Suprapubic skin (tissue), 4 donors: ENCODE measurements at regions not wholly inside any gene's neighbourhood (a gene's known extent, or its start where the extent isn't known, plus 50 kb on each side); places are given as distances from the start of the nearest gene placed in this dataset.

Experiments used
- DNase-seq, 2 donors: peaks; one replicate each; pipeline ENCODE4 v3.0.0-alpha.2; 2019; ENCODE audit warnings: low spot score in 2 of 2
- H3K27ac ChIP-seq: fragments of 200-600 bp; sonication (generic); one replicate; pipeline ENCODE4 v1.5.1; 2019
- H3K27me3 ChIP-seq: fragments of 200-600 bp; sonication (generic); one replicate; pipeline ENCODE4 v1.5.1; 2019
- H3K36me3 ChIP-seq: fragments of 200-600 bp; sonication (generic); one replicate; pipeline ENCODE4 v1.5.1; 2019
- H3K4me1 ChIP-seq: fragments of 200-600 bp; sonication (generic); one replicate; pipeline ENCODE4 v1.5.1; 2019
- H3K4me3 ChIP-seq: fragments of 200-600 bp; sonication (generic); one replicate; pipeline ENCODE4 v1.5.1; 2019; ENCODE audit warnings: mild to moderate bottlenecking
- H3K9me3 ChIP-seq: fragments of 200-600 bp; sonication (generic); one replicate; pipeline ENCODE4 v1.5.1; 2019
- CTCF ChIP-seq, 2 donors: fragments of 200-600 bp in 1 of 2; fragments of 450-650 bp in 1 of 2; sonication (generic) in 1 of 2; IDR thresholded peaks; one replicate each; pipeline ENCODE4 v1.5.1; 2016 to 2019; ENCODE audit warnings: antibody characterized with exemption in 2 of 2, mild to moderate bottlenecking in 1 of 2, moderate library complexity in 1 of 2
- EP300 ChIP-seq: sonication (generic); formaldehyde crosslinking; IDR thresholded peaks from one replicate; pipeline ENCODE4 v1.6.1; 2017; ENCODE audit warnings: antibody characterized with exemption
- POLR2A ChIP-seq, 2 donors: fragments of 450-650 bp; IDR thresholded peaks; one replicate each; pipeline ENCODE4 v1.6.1; 2017; ENCODE audit warnings: antibody characterized with exemption in 2 of 2, mild to moderate bottlenecking in 2 of 2, moderate library complexity in 2 of 2
- POLR2AphosphoS5 ChIP-seq, 3 donors: sonication (generic); formaldehyde crosslinking; IDR thresholded peaks; one replicate each; pipeline ENCODE4 v1.6.1; 2017; ENCODE audit warnings: antibody characterized with exemption in 3 of 3
- WGBS: methylation state at CpG from one replicate; pipeline ENCODE4 v1.1.5; 2018; 5-methylcytosine and 5-hydroxymethylcytosine counted together

GRCh38 chr4:91824773-91825172 lies 479.0 kb upstream of the GRID2 start:
- Histone ChIP-seq H3K36me3 (no peaks in the 10 kb centered on the region), H3K27me3 (no peaks in the 10 kb centered on the region), H3K9me3 (peaks cover 11% of the 10 kb centered on the region), H3K4me1 (no peaks in the 10 kb centered on the region), H3K27ac (no peak overlapping the region), H3K4me3 (no peak overlapping the region)
- WGBS = 60% methylated on average over 1 of the region's 1 CpG
- TF ChIP-seq CTCF (IDR thresholded peaks at IDR 0.05) (no peak), POLR2AphosphoS5 (IDR thresholded peaks at IDR 0.05) (no peak), EP300 (no peak), POLR2A (IDR thresholded peaks at IDR 0.05) (no peak)
- DNase-seq = no peak

GRCh38 chr4:91826186-91826585 lies 477.6 kb upstream of the GRID2 start:
- no peaks in the 10 kb centered on the region for H3K27me3 ChIP-seq
- no peak for TF ChIP-seq POLR2A (IDR thresholded peaks at IDR 0.05)
- TF ChIP-seq POLR2AphosphoS5 (IDR thresholded peaks at IDR 0.05) = no peak
- TF ChIP-seq CTCF (IDR thresholded peaks at IDR 0.05) = no peak
- no peak for TF ChIP-seq EP300
- H3K36me3 ChIP-seq = no peaks in the 10 kb centered on the region
- WGBS = 78% methylated on average over 2 of the region's 2 CpGs
- H3K27ac ChIP-seq = no peak overlapping the region
- DNase-seq = no peak
- H3K9me3 ChIP-seq = peaks cover 15% of the 10 kb centered on the region
- H3K4me3 ChIP-seq = no peak overlapping the region
- no peaks in the 10 kb centered on the region for H3K4me1 ChIP-seq

DNA sequence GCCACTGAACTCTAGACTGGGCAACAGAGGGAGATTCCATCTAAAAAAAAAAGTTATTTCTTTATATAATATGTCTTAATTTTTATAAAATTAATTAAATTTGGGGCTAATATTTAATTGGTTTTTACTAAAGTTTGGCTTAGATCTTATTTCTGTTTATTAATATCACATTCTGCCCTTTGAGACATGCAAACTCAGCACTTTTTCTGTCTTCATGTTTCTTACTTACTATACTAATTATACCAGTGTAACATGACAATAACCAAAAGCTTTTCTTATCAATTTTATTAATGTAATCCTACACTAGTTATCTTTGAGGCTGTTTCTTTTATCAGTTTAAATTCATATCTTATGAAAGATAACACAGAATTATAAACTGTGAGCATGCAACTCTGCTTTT lies 475.9 kb upstream of the GRID2 start:
- peaks cover 17% of the 10 kb centered on the region for H3K9me3 ChIP-seq
- DNase-seq = no peak
- H3K27ac ChIP-seq = no peak overlapping the region
- no peaks in the 10 kb centered on the region for H3K27me3 ChIP-seq
- TF ChIP-seq EP300 = no peak
- no peak for TF ChIP-seq CTCF (IDR thresholded peaks at IDR 0.05)
- TF ChIP-seq POLR2AphosphoS5 (IDR thresholded peaks at IDR 0.05) = no peak
- TF ChIP-seq POLR2A (IDR thresholded peaks at IDR 0.05) = no peak
- H3K36me3 ChIP-seq = no peaks in the 10 kb centered on the region
- no peaks in the 10 kb centered on the region for H3K4me1 ChIP-seq
- H3K4me3 ChIP-seq = no peak overlapping the region

DNA sequence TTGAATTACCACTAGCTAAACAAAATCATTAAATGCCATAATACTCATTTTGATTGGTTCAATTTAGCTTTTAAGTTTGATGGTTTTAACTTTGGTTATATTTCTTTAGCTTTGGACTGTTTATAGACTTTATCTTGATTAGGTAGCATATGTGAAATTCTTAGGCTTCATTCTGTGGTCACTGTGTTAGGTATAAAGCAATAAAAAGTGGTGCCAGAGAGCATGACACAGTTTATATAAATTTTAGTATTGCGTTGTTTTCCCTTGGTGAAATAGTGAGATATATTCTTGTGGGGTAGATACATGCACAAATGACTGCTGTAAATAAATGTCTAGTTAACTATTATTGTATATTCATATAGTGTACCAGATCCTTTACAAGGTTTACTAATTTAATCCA lies 474.2 kb upstream of the GRID2 start:
- TF ChIP-seq CTCF (IDR thresholded peaks at IDR 0.05) (no peak), EP300 (no peak), POLR2AphosphoS5 (IDR thresholded peaks at IDR 0.05) (no peak), POLR2A (IDR thresholded peaks at IDR 0.05) (no peak)

DNA sequence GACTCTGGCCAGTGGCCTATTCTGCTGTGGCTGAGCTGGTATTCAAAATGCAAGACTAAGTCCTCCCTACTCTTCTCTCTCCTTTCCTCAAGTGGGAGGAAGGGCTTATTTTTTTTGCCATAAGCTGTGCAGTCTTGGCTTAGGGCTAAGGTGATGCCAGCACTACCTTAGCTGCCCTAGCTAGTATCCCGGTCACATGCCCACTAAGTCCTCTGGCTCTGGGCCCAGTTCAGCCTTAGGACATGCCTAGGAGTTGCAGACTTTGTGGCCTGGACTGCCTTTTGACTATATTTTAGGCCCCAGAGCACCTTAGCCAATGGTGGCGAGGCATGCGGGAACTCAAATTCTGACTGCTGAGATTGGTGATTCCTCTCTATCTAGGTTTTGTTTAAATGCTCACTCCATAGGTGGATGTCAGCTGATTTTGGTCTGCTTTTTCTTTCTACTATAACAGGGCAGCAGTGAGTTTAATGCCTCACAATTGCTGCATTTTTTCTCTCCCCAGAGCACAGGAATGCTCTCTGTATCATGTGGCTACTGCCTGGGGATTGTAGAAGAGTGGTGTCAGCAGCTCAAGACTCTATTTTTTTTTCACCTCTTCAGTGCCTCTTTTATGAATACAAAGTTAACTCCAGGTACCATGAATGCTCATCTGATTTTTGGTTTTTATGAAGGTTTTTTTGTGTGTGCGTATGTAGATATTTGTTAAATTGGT lies 472.9 kb upstream of the GRID2 start:
- TF ChIP-seq EP300 (no peak), CTCF (IDR thresholded peaks at IDR 0.05) (no peak), POLR2A (IDR thresholded peaks at IDR 0.05) (no peak), POLR2AphosphoS5 (IDR thresholded peaks at IDR 0.05) (no peak)
- Histone ChIP-seq H3K9me3 (peaks cover 23% of the 10 kb centered on the region), H3K4me1 (no peaks in the 10 kb centered on the region), H3K36me3 (no peaks in the 10 kb centered on the region), H3K27ac (no peak overlapping the region), H3K27me3 (no peaks in the 10 kb centered on the region), H3K4me3 (no peak overlapping the region)
- 90% methylated on average over 4 of the region's 4 CpGs for WGBS
- no peak for DNase-seq

More for the DNA sequence above, 474.2 kb upstream of the GRID2 start:
- no peaks in the 10 kb centered on the region for H3K4me1 ChIP-seq
- no peak for DNase-seq
- peaks cover 23% of the 10 kb centered on the region for H3K9me3 ChIP-seq
- WGBS = 100% methylated on average over 1 of the region's 1 CpG
- no peak overlapping the region for H3K4me3 ChIP-seq
- no peak overlapping the region for H3K27ac ChIP-seq
- H3K36me3 ChIP-seq = no peaks in the 10 kb centered on the region
- no peaks in the 10 kb centered on the region for H3K27me3 ChIP-seq
